Neutrophil (primary cell): ENCODE measurements at regions not wholly inside any gene's neighbourhood (a gene's known extent, or its start where the extent isn't known, plus 50 kb on each side); places are given as distances from the start of the nearest gene placed in this dataset.

Source experiments
- H3K27ac ChIP-seq: fragments of 200-600 bp; sonication (generic); 2 replicates; pipeline ENCODE4 v1.5.1; 2016; ENCODE audit warnings: mild to moderate bottlenecking, moderate library complexity
- H3K27me3 ChIP-seq: fragments of 200-600 bp; sonication (generic); 2 replicates; pipeline ENCODE4 v1.6.0; 2016; ENCODE audit warnings: mild to moderate bottlenecking
- H3K36me3 ChIP-seq: fragments of 200-600 bp; sonication (generic); 2 replicates; pipeline ENCODE4 v1.5.1; 2017
- H3K4me1 ChIP-seq, 2 experiments: fragments of 200-600 bp in 1 of 2; sonication (generic) in 1 of 2; 1 replicate in 1 of 2; 2 replicates in 1 of 2; pipeline versions ENCODE4 v1.5.1 to v1.6.1; 2013 to 2016; ENCODE audit warnings: low read depth in 1 of 2, low read length in 1 of 2, mild to moderate bottlenecking in 1 of 2, moderate library complexity in 1 of 2; ENCODE audit not compliant: control insufficient read depth in 1 of 2, insufficient read depth in 1 of 2
- H3K4me3 ChIP-seq, 2 experiments: fragments of 200-600 bp in 1 of 2; sonication (generic) in 1 of 2; 1 replicate in 1 of 2; 2 replicates in 1 of 2; pipeline ENCODE4 v1.5.1; 2013 to 2016; ENCODE audit warnings: low read depth in 1 of 2, low read length in 1 of 2, mild to moderate bottlenecking in 1 of 2, moderate library complexity in 1 of 2
- H3K9me3 ChIP-seq: fragments of 200-600 bp; sonication (generic); 2 replicates; pipeline ENCODE4 v1.5.1; 2016
- TF ChIP-seq, protein P1 (sequence below): fragments of 200-600 bp; sonication (generic); IDR thresholded peaks from 2 replicates; pipeline ENCODE4 v1.5.1; 2016; ENCODE audit warnings: antibody characterized with exemption

DNA sequence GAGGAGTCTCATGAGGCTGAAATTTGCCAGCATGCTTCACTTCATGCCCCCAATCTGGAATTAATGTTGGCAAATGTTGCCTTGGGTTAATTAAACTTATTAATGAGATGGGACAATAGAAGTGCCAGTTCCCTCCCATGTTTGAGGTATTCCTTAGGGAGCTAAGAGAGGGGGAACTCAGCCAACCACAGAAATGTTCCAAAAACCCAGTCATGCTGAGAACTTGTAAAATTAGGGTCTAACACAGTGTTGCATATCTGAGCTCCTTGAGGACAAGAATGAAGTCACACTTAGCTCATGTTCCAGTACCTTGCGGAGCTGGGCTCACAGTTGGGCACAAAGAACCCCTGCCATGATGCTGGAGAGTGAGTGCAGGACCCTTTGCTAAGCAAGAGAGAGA is 89.4 kb downstream of the OAT start:
- Histone ChIP-seq H3K4me1 (no peaks in the 10 kb centered on the region), H3K27ac (no peak overlapping the region), H3K27me3 (no peaks in the 10 kb centered on the region), H3K4me3 (no peak overlapping the region), H3K36me3 (no peaks in the 10 kb centered on the region), H3K9me3 (no peaks in the 10 kb centered on the region)
- TF ChIP-seq, protein P1, sequence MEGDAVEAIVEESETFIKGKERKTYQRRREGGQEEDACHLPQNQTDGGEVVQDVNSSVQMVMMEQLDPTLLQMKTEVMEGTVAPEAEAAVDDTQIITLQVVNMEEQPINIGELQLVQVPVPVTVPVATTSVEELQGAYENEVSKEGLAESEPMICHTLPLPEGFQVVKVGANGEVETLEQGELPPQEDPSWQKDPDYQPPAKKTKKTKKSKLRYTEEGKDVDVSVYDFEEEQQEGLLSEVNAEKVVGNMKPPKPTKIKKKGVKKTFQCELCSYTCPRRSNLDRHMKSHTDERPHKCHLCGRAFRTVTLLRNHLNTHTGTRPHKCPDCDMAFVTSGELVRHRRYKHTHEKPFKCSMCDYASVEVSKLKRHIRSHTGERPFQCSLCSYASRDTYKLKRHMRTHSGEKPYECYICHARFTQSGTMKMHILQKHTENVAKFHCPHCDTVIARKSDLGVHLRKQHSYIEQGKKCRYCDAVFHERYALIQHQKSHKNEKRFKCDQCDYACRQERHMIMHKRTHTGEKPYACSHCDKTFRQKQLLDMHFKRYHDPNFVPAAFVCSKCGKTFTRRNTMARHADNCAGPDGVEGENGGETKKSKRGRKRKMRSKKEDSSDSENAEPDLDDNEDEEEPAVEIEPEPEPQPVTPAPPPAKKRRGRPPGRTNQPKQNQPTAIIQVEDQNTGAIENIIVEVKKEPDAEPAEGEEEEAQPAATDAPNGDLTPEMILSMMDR: no peak

DNA sequence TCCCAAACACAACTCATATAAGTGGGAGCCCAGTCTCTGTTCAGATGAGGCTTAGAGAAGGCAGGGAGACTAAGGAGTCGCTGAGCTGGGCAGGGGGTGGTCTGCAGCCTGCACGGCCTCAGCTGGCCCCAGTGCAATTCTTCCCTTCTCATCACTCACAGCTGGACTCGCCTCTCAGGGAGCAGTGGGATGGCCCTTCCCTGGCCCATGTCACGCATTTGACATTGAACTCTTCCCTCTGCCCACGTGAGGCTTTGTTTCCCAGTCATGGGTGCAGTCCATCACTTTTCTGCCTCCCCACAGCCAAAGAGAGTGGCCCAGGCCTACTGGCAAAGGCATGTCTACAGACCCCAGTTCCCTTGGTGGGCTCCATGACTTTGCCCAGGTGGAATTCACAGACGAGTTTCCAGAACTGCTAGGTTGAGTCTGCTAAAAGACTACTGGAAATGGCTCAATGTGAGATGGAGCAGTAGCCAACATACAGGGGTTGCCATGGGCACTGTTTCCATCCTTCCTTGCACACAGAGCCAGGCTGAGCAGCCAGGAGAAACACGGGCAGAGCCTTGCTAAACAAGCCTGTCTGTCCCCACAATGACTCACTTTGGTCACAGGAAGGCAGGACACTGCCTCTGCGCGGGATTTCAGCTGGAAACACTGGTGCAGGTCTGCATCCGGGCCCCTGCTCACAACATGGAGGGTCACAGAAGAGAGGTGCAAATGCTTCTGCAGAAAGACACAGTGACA is 90.1 kb downstream of the OAT start:
- Histone ChIP-seq H3K9me3 (no peaks in the 10 kb centered on the region), H3K27ac (no peak overlapping the region), H3K4me1 (no peaks in the 10 kb centered on the region), H3K36me3 (no peaks in the 10 kb centered on the region), H3K4me3 (no peak overlapping the region), H3K27me3 (no peaks in the 10 kb centered on the region)
- TF ChIP-seq, protein P1: no peak

DNA sequence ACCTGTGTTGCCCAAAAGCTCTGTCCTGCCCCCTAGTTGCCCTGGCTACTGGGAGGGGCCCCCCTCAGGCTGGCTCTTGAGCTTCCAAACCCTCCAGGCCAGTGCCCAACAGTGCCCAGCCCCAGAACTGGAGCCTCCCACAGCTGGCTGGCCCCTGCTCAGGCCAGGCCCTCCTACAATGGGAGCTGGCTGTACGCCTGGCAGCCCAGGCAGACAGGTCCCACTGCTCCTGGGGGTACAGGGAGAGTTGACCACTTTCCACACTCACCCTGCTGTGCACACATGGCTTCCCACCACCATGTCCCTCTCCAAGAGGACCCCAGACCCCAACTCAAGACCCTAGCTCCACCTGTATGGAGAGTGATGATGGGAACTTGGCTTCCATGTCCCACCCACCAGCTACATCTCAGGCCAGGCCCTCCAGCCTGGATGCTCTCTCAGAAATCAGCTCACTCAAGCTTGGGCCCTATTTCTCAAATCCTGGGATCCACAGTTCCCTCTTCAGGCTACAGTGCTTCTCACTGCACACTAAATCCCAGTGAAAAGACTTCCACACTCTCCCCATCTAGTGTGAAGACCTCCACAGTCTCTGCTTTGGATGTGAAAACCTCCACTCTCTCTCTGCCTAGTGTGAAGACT is 92.6 kb downstream of the OAT start:
- no peak overlapping the region for H3K4me3 ChIP-seq
- H3K36me3 ChIP-seq: no peaks in the 10 kb centered on the region
- H3K9me3 ChIP-seq: no peaks in the 10 kb centered on the region
- TF ChIP-seq, protein P1: no peak
- H3K4me1 ChIP-seq: no peaks in the 10 kb centered on the region
- H3K27ac ChIP-seq: no peak overlapping the region
- H3K27me3 ChIP-seq: no peaks in the 10 kb centered on the region

DNA sequence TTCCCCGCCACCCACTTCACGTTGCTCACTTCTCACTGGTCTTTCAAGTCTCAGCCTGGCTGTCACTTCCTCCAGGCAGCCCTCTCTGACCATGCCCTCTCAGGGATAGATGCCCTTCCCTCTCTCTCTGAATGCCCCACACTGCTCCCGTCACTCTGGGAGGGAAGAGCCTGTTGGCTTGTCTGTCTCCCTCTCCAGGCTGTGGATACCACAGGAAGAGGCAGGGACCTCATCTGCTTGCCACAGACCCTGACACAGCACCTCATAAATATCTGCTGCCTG is 93.1 kb downstream of the OAT start:
- TF ChIP-seq, protein P1: no peak
- Histone ChIP-seq H3K27me3 (no peaks in the 10 kb centered on the region), H3K9me3 (no peaks in the 10 kb centered on the region), H3K4me3 (no peak overlapping the region), H3K4me1 (no peaks in the 10 kb centered on the region), H3K36me3 (no peaks in the 10 kb centered on the region), H3K27ac (no peak overlapping the region)

DNA sequence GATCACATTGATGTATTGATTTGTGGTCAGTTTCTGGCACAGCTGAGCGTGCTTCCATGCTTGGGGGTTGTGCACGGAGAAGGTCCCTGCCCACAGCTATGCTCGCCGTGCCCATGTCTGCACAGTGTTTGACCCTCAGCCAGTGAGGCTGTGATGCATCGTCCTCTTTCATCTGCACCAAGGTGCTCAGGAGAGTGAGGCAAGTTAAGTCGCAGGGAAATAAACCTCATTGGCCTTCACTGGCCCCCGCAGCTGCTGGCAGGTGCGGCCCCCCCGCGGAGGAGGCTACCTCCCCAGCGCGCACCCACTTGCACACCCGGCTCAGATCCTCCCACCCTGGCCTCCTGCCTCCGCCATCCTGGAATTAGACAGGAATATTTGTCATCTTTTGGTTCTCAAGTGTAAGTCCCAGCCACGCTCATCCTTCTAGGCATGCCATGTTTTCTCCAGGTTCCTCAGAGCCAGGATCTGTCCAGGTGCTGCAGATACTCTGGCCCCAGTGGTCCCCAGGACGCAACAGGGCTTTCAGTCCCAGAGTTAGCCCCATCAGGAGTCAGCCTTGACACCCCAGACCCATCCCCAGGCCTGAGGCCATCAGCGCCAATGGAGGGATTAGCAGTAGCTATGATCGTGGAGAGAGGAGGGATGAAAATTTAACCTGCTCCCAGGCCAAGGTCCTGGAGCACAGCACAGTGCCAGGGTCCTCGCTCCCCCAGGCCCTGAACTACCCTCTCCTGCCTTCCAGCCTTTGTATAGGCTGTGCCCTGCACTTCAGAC is 93.7 kb downstream of the OAT start:
- Histone ChIP-seq H3K27me3 (no peaks in the 10 kb centered on the region), H3K4me3 (no peak overlapping the region), H3K27ac (no peak overlapping the region), H3K4me1 (no peaks in the 10 kb centered on the region), H3K36me3 (no peaks in the 10 kb centered on the region), H3K9me3 (no peaks in the 10 kb centered on the region)
- TF ChIP-seq, protein P1: no peak
